ENCODE measurements at regions not wholly inside any gene's neighbourhood (a gene's known extent, or its start where the extent isn't known, plus 50 kb on each side); places are given as distances from the start of the nearest gene placed in this dataset.

GRCh38 chr10:104557966-104558365 is 83.1 kb upstream of the SORCS3 start:
- ChIA-PET POLR2A (no interaction called here), CTCF (interaction anchor here (0.7 to 1.2 kb wide), 2 partner anchors 23 to 136 kb away, joined by 3 read pairs; no protein-coding TSS in a partner anchor)
- Histone ChIP-seq H3K4me3 (ENCODE audit: low read depth, low read length) (no peak overlapping the region), H3K27ac (ENCODE audit: extremely low read depth, low read depth, low read length) (no peak overlapping the region), H3K9me3 (ENCODE audit: control insufficient read depth, insufficient read depth, low read depth, low read length) (no peaks in the 10 kb centered on the region), H3K4me1 (ENCODE audit: control insufficient read depth, insufficient read depth, low read length) (no peaks in the 10 kb centered on the region), H3K36me3 (ENCODE audit: control insufficient read depth in 2 of 2, insufficient read depth in 1 of 2, low read length in 2 of 2) (no peaks in the 10 kb centered on the region)
- TF ChIP-seq ZNF837 (tag by site-specific recombination; IDR thresholded peaks at IDR 0.05): no peak
- TF ChIP-seq ZNF133 (tag by site-specific recombination; IDR thresholded peaks at IDR 0.05): no peak
- TF ChIP-seq ZSCAN16 (tag by site-specific recombination; IDR thresholded peaks at IDR 0.05): no peak
- no peak for TF ChIP-seq ZNF623 (tag by site-specific recombination; IDR thresholded peaks at IDR 0.05)
- no peak for TF ChIP-seq ZNF768 (tag by site-specific recombination; IDR thresholded peaks at IDR 0.05)
- TF ChIP-seq ZNF514 (tag by site-specific recombination; IDR thresholded peaks at IDR 0.05): no peak
- no peak for TF ChIP-seq YY2 (tag by site-specific recombination; IDR thresholded peaks at IDR 0.05)
- TF ChIP-seq SCRT1 (tag by site-specific recombination; IDR thresholded peaks at IDR 0.05; ENCODE audit: borderline replicate concordance): no peak
- TF ChIP-seq ZNF214 (tag by site-specific recombination; IDR thresholded peaks at IDR 0.05; ENCODE audit: borderline replicate concordance): no peak
- TF ChIP-seq ZNF350 (tag by site-specific recombination; IDR thresholded peaks at IDR 0.05): no peak
- no peak for TF ChIP-seq ZNF132 (tag by site-specific recombination; IDR thresholded peaks at IDR 0.05; ENCODE audit: borderline replicate concordance)

- CTCF ChIA-PET: interaction anchor here (0.6 kb wide), 1 partner anchor 1237 kb away, joined by 3 read pairs; no protein-coding TSS in a partner anchor
- no peaks in the 10 kb centered on the region for H3K9me3 ChIP-seq (ENCODE audit: control insufficient read depth, insufficient read depth, low read depth, low read length)
- H3K36me3 ChIP-seq (ENCODE audit: control insufficient read depth in 2 of 2, insufficient read depth in 1 of 2, low read length in 2 of 2): no peaks in the 10 kb centered on the region
- no peaks in the 10 kb centered on the region for H3K4me1 ChIP-seq (ENCODE audit: control insufficient read depth, insufficient read depth, low read length)
- TF ChIP-seq EGR2 (tag by site-specific recombination; IDR thresholded peaks at IDR 0.05; ENCODE audit: low read depth) (peak; percentile 95), ZNF175 (tag by site-specific recombination; IDR thresholded peaks at IDR 0.05) (no peak), ZNF571 (tag by site-specific recombination; IDR thresholded peaks at IDR 0.05) (no peak), ZNF529 (tag by site-specific recombination; IDR thresholded peaks at IDR 0.05; ENCODE audit: insufficient replicate concordance) (no peak), ZNF280D (tag by site-specific recombination; IDR thresholded peaks at IDR 0.05) (no peak), ZBTB10 (tag by site-specific recombination; IDR thresholded peaks at IDR 0.05) (no peak), ZEB2 (tag by site-specific recombination; IDR thresholded peaks at IDR 0.05) (no peak), ZIC2 (tag by site-specific recombination; IDR thresholded peaks at IDR 0.05) (0 out of 2 replicates have a peak, but pooled peaks have one; percentile 2), GLIS1 (tag by site-specific recombination; IDR thresholded peaks at IDR 0.05) (peak; percentile 29; the same call in 1 of the 2 replicates), ZNF350 (tag by site-specific recombination; IDR thresholded peaks at IDR 0.05) (no peak), ZNF645 (tag by site-specific recombination; IDR thresholded peaks at IDR 0.05) (no peak), ZNF501 (tag by site-specific recombination; IDR thresholded peaks at IDR 0.05) (no peak), ZFHX2 (tag by site-specific recombination; conservative IDR thresholded peaks at IDR 0.05) (peak; percentile 94), SP3 (tag by site-specific recombination; IDR thresholded peaks at IDR 0.05) (no peak), ZFP37 (tag by site-specific recombination; IDR thresholded peaks at IDR 0.05) (no peak), KLF7 (tag by site-specific recombination; IDR thresholded peaks at IDR 0.05; ENCODE audit: borderline replicate concordance) (no peak)
- no peak overlapping the region for H3K27ac ChIP-seq (ENCODE audit: extremely low read depth, low read depth, low read length)
- no peak overlapping the region for H3K4me3 ChIP-seq (ENCODE audit: low read depth, low read length)
- POLR2A ChIA-PET: no interaction called here
Measured at GRCh38 chr10:104559935-104560334, 81.2 kb upstream of the SORCS3 start.
